Smooth muscle cell (in vitro differentiated cells): ENCODE measurements at regions not wholly inside any gene's neighbourhood (a gene's known extent, or its start where the extent isn't known, plus 50 kb on each side); places are given as distances from the start of the nearest gene placed in this dataset.
"Not testable (repeated sequence)": the region's sequence is repeated elsewhere in the genome, so short reads cannot be mapped to it uniquely, and the experiment has no call there.

Source experiments
- DNase-seq: peaks from one replicate; lab custom pipeline; 2025; ENCODE audit not compliant: unreplicated experiment; lab: John Stamatoyannopoulos, UW
- H2AFZ ChIP-seq: fragments of 200-600 bp; sonication (generic); 2 replicates; pipeline ENCODE4 v1.6.0; 2016; ENCODE audit warnings: antibody characterized with exemption, low read depth, mild to moderate bottlenecking
- H3F3A ChIP-seq: fragments of 200-600 bp; sonication (generic); 2 replicates; pipeline ENCODE4 v1.6.0; 2017; ENCODE audit warnings: antibody characterized with exemption, low read depth
- H3K27ac ChIP-seq: fragments of 200-600 bp; sonication (generic); 2 replicates; pipeline ENCODE4 v1.5.1; 2016; ENCODE audit warnings: low read depth, mild to moderate bottlenecking
- H3K27me3 ChIP-seq: fragments of 200-600 bp; sonication (generic); 2 replicates; pipeline ENCODE4 v1.6.1; 2016; ENCODE audit warnings: low read depth, mild to moderate bottlenecking
- H3K36me3 ChIP-seq: fragments of 200-600 bp; sonication (generic); 2 replicates; pipeline ENCODE4 v1.5.1; 2016; ENCODE audit warnings: low read depth
- H3K4me1 ChIP-seq: fragments of 200-600 bp; sonication (generic); 2 replicates; pipeline ENCODE4 v1.5.1; 2016; ENCODE audit warnings: low read depth
- H3K4me2 ChIP-seq: fragments of 200-600 bp; sonication (generic); 2 replicates; pipeline ENCODE4 v1.6.0; 2016; ENCODE audit warnings: mild to moderate bottlenecking
- H3K4me3 ChIP-seq: fragments of 200-600 bp; sonication (generic); 2 replicates; pipeline ENCODE4 v1.5.1; 2016; ENCODE audit warnings: mild to moderate bottlenecking
- H3K79me2 ChIP-seq: fragments of 200-600 bp; sonication (generic); 2 replicates; pipeline ENCODE4 v1.6.0; 2016; ENCODE audit warnings: low read depth, mild to moderate bottlenecking
- H3K9ac ChIP-seq: fragments of 200-600 bp; sonication (generic); 2 replicates; pipeline ENCODE4 v1.6.0; 2016; ENCODE audit warnings: low read depth
- H3K9me3 ChIP-seq: fragments of 200-600 bp; sonication (generic); replicated peaks from 2 replicates; pipeline ENCODE4 v1.5.1; 2016; ENCODE audit warnings: low read depth
- H4K20me1 ChIP-seq: fragments of 200-600 bp; sonication (generic); 2 replicates; pipeline ENCODE4 v1.6.0; 2016; ENCODE audit warnings: low read depth
- CTCF ChIP-seq: fragments of 200-600 bp; sonication (generic); IDR thresholded peaks from 2 replicates; pipeline ENCODE4 v1.5.1; 2017; ENCODE audit warnings: borderline replicate concordance, mild to moderate bottlenecking, antibody characterized with exemption; ENCODE audit not compliant: insufficient read depth, poor library complexity, severe bottlenecking
- WGBS: methylation state at CpG from one replicate; pipeline ENCODE4 v1.1.7; 2016; ENCODE audit warnings: low lambda C conversion rate; 5-methylcytosine and 5-hydroxymethylcytosine counted together

- Histone ChIP-seq H3K36me3 (no peaks in the 10 kb centered on the region), H3K27ac (no peak overlapping the region), H3K27me3 (no peaks in the 10 kb centered on the region), H3K79me2 (no peaks in the 10 kb centered on the region), H2AFZ (no peak overlapping the region), H3K9ac (no peak overlapping the region), H3K4me2 (no peak overlapping the region), H3F3A (no peaks in the 10 kb centered on the region), H4K20me1 (no peaks in the 10 kb centered on the region), H3K9me3 (no peaks in the 10 kb centered on the region), H3K4me3 (no peak overlapping the region), H3K4me1 (no peaks in the 10 kb centered on the region)
- no peak for DNase-seq
- WGBS, result 82% methylated on average over 4 of the region's 4 CpGs
- no peak for TF ChIP-seq CTCF
These were observed 1156.0 kb downstream of the PCDH9 start for GRCh38 chr13:66074018-66074615.

GRCh38 chr13:66072097-66072496 is 1158.0 kb downstream of the PCDH9 start:
- not testable (repeated sequence) for DNase-seq, H2AFZ ChIP-seq, H4K20me1 ChIP-seq, H3K79me2 ChIP-seq, H3F3A ChIP-seq, H3K4me1 ChIP-seq, H3K4me3 ChIP-seq, H3K27ac ChIP-seq, H3K4me2 ChIP-seq, H3K9me3 ChIP-seq, H3K36me3 ChIP-seq, H3K27me3 ChIP-seq, H3K9ac ChIP-seq
- WGBS, result 39% methylated on average over 2 of the region's 2 CpGs

- no peak overlapping the region for H3K27ac ChIP-seq
- H3K4me3 ChIP-seq, result no peak overlapping the region
- no peaks in the 10 kb centered on the region for H3K36me3 ChIP-seq
- no peak for TF ChIP-seq CTCF
- H3K9ac ChIP-seq, result no peak overlapping the region
- 93% methylated on average over 8 of the region's 8 CpGs for WGBS
- no peaks in the 10 kb centered on the region for H3K79me2 ChIP-seq
- H2AFZ ChIP-seq, result no peak overlapping the region
- no peaks in the 10 kb centered on the region for H3K4me1 ChIP-seq
- DNase-seq, result no peak
- no peaks in the 10 kb centered on the region for H3K27me3 ChIP-seq
- no peaks in the 10 kb centered on the region for H3F3A ChIP-seq
- H4K20me1 ChIP-seq, result no peaks in the 10 kb centered on the region
- H3K4me2 ChIP-seq, result no peak overlapping the region
- H3K9me3 ChIP-seq, result no peaks in the 10 kb centered on the region
These were observed 1158.5 kb downstream of the PCDH9 start for GRCh38 chr13:66071608-66072007.

- no peak overlapping the region for H3K4me2 ChIP-seq
- no peaks in the 10 kb centered on the region for H3K9me3 ChIP-seq
- no peaks in the 10 kb centered on the region for H3K4me1 ChIP-seq
- H3K36me3 ChIP-seq, result no peaks in the 10 kb centered on the region
- no peak overlapping the region for H3K27ac ChIP-seq
- no peak overlapping the region for H3K4me3 ChIP-seq
- DNase-seq, result no peak
- WGBS, result 87% methylated on average over 2 of the region's 2 CpGs
- H3F3A ChIP-seq, result no peaks in the 10 kb centered on the region
- H3K79me2 ChIP-seq, result no peaks in the 10 kb centered on the region
- no peak overlapping the region for H2AFZ ChIP-seq
- H3K9ac ChIP-seq, result no peak overlapping the region
- H4K20me1 ChIP-seq, result no peaks in the 10 kb centered on the region
- no peak for TF ChIP-seq CTCF
- no peaks in the 10 kb centered on the region for H3K27me3 ChIP-seq
These were observed 1159.1 kb downstream of the PCDH9 start for GRCh38 chr13:66071029-66071428.
